ENCODE measurements at regions not wholly inside any gene's neighbourhood (a gene's known extent, or its start where the extent isn't known, plus 50 kb on each side); places are given as distances from the start of the nearest gene placed in this dataset.

DNA sequence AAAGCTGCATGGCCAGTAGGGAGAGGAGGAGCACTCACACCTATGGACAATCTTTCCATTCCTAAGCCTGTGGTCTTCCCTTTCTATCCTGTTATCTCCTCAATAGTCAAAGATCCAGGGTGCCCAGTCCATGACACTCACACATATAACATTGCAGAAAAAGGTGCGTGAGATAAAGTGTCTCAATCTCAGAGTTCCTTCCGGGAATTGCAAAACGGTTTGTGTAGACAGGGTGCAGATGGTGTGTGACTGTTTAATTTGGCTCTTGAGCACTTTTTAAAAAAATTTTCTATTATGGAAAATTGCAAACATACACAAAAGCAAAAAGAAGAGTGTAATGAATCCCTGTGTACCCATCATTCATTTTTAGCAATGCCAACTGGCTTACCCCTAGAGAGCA lies 1493.6 kb downstream of the AACS start:
- DNase-seq, result no peak

DNA sequence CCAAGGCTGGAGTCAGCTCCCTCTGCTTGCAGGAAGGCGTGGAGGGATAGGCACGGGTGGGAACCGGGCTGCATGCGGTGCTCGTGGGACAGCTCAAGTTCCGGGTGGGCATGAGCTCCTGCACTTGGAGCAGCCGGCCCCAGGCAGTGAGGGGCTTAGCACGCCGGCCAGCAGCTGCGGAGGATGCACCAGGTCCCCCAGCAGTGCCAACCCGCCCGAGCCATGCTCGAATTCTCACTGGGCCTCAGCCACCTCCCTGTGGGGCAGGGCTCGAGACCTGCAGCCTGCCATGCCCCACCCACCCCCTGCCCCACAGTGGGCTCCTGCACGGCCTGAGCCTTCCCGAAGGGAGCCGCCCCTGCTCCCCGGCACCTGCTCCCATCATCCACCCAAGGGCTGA lies 1501.8 kb downstream of the AACS start:
- DNase-seq, result no peak

DNA sequence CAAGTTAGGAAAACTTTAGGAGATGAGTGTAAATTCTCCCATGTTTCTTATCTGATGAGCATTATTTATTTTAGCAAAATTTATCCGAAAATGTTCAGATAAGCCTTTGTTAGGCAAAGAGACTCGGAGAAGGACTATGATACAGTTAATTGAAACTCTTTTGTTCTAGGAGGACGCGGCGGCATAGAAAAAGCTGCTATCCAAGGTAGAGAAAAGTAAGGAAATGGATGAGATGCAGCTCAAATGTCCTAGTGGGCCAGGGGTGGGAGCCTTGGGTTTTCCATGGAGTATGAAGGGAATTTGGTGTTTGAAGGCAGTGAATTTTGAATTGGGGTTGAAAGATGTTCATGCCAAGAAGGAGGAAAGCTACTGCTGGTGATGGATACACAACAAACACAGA lies 1504.5 kb downstream of the AACS start:
- no peak for DNase-seq

DNA sequence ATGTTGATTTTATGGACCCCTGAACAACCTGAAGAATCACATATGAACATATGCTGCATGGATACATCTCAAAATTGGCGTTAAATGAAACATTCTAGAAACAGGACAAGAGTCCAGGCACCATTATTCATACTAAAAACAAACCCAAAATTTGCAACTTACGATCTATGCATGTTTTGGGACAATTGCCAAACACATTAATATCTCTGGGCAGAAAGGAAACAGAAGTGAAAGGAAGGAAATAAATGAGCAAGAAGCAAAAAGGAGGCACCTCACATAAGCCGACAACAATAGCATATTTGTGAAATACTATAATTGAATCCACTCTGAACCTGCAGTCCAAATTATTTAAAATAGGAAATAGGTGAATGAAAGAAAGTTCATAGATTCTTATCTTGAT lies 1505.3 kb downstream of the AACS start:
- no peak for DNase-seq

DNA sequence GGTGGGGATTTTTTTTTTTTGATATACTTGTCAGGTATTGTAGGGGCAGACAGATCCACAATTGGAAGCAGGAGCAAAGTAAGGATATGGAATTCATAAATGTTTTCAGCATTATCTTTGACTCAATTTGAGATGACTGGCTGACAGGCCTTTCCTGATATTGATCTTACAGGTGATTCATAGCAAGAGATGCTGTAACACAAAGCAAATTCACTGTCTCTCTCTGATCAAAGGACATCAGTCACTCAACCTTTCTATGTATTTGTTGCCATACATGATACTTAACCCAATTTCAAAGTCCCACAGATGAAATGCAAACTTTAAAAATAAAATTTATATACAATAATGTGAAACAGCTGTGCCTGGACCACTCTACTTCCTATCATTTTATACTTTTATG lies 1506.9 kb downstream of the AACS start:
- no peak for DNase-seq

DNA sequence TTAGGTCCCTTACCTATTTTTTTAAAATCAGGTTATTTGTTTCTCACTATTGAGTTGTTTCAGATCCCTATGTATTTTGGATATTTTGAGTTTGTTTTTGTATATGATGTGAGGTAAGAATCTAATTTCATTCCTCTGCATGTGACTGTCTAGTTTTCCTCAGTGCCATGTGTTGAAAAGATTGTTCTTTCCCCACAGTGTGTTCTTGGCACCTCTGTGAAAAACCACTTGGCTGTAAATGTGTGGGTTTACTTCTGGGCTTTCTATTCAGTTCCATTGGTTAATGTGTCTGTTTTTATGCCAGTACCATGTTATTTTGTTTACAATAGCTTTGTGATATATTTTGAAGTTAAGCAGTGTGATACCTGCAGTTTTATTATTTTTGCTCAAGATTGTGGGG lies 1516.4 kb downstream of the AACS start:
- no peak for DNase-seq

DNA sequence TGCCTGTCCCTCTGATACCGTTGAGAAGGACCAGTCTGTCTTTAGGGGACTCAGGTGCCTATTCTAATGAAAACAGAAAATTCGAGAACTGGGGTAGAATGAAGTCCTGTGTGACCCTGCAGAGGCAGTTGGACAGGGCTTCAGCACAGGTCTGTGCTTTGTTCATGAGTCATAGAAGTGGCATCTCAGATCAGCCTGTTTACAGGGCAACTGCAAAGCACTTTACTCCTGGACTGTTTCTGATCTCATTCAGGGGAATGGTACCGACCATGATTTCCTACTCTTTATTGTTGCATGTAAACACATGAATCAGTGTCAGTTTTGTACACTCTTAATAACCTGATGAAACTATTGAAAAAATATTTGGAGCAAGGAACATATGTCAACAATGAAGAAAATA lies 1517.0 kb downstream of the AACS start:
- DNase-seq, result no peak

DNA sequence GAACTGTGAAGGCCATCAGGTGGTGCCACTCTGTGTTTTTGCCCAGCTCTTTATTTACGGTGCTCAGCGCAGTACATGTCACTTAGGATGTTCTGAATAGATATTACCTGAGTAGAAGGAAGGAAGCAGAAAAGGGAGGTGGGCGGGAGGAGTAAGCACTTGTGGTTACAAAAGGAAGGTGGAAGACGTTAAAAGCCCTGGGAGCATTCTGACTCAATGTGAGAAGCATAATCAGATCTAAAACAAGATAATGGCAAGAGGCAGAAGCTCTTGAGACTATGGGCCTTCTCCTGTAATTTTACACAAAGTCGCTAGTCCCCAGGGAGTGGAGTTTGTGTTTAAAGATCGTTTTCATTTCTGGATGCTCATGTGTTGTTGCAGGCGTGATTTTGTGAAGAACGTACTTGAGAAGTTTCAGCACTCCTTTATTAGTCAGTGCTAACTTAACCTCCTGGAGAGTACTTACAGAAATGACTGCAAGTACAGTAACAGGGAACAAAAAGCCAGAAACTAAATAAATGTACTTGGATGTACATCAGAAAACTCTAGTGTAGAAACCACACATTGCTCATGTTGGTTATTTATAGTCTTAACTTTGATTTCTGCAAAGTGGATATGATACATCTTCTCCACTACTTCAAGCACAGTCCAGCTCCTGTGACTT lies 1523.5 kb downstream of the AACS start:
- no peak for DNase-seq

DNA sequence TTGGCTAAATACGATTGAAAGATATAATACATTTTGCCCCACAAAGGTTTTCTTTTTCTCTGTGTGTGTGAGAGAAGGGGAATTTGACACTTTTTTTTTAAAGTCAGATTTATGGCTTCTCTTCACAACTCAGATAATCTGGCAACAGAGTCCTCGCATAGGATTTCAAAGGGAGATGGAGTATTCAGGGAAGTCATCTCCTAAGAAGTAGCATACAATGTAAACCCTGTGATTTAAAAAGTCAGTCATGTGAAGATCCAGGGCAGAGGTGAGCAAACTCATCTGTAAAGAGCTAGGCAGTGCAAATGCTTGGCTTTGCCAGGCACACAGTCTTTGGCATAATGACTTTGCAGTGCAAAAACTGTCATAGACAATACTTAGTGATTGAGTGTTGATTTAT lies 1526.3 kb downstream of the AACS start:
- no peak for DNase-seq

DNA sequence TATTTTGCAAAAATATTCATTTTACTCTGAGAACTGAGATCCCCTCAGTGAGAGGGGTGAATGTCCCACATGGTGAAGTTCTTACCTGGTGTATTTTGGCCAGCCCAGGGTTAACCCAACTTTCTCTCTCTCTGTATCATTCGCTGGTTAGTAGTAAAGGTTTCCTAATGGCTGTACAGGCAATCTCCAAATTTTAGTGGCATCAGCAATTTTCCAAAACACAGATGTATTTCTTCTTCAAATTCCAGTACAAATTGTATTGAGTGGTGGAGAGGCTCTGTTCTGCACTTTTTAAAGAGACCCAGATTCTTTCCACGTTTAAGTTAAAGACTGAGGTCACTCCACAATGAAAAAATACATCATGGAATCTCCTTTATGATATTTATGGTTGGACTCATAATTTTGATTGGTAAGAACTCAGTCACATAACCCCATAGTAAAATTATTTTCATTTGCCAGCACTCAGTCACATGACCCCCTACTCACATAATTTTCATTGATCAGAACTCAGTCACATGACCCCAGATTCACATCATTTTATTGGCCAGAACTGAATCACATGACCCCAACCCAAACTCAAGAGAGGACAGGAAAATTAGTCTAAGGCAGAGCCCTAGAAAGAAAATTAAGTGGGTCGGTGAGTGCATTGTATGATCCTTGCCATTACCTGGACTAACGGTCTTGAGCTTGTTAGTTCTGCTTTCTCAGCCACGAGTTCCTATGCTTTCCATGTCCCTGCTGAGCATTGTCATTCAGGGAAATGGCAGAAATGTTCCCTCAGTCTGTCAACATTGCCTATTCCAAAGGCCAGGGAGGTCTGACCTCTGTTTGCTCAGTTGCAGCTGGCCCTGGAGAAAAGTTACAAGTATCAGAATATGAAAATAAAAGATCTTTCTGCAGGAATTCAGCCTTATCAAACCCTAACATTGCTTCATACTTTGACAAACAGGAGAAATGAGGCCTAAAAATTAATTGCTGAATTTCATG lies 1536.2 kb downstream of the AACS start:
- no peak for DNase-seq

DNA sequence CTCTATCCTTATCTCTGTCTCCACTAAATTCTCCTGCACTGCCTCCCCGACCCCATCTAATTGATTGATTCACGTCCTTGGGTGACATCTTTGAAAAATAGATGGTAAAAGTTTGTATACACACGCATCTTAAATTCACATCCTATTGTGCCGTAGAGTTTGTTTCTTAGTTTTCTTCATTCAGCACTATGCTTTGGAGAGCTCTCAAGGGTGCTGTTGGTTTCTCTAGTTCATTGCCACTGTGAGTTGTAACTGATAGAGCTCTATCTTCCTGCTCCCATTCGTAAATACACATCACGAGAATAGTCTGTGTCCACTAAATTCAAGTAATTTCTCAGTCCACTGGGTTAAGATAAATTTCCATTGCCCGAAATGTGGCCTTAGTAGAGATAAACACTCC lies 1537.4 kb downstream of the AACS start:
- DNase-seq, result no peak

DNA sequence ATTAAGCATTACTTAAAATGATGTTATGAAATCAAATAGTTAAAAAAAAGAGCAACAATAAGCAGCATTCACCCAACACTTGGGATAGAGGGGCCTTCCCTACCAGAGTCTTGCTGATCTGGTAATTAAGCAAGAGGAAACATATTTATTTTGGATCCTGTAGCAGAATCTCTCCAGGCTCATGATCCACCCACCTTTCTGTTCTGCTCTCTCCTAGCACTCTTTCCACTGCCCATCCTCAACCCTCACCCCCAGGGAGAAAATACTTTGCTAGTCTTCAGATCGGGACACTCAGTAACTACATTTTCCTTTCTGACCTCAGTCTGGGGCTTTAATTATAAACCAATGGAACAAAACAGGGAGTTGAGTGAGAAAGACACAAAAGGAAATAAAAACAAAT lies 1541.9 kb downstream of the AACS start:
- no peak for DNase-seq

DNA sequence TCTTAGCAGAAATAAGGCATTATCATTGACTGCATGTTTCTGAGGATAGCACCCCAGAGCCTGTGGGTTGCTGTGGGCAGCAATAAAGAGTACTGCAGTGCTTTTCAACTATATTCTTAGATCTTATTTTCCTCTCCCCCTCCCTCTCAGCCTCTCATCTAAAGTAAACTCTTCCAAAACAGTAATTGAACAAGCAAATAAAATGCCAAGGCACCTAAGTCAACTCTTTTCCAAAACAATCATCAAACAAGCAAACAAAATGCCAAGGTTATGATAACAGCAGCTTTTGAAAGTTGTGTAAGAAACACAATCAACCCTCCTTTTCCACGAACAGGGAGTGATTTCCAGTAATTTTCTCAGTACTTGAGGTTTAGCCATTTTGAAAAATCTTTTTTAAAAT lies 1542.6 kb downstream of the AACS start:
- no peak for DNase-seq

DNA sequence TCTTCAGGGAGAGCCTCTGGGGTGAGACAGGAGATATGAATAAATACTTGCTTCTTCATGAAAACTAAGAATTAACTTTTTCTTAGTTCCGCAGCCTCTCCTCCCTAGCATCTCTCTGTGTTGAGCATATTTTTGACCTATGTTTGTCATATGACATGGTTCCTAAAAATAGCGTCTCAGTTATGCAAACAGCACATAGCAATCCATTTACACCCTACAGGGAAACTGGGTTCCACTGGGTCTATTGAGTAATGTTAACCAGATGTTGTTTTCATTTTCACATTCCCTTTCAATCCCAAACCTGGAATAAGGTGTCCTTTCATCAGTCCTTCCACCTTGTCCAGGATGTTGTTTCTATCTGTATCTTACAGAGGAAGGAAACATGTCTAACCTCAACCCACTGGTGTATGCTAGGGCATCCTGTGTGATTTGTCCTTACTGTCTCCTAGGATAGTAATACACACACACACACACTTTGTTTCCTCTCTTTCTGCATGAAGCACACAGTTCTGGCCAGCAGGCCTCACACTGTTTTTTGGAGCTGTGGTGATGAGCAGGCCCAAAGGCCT lies 1543.5 kb downstream of the AACS start:
- no peak for DNase-seq

DNA sequence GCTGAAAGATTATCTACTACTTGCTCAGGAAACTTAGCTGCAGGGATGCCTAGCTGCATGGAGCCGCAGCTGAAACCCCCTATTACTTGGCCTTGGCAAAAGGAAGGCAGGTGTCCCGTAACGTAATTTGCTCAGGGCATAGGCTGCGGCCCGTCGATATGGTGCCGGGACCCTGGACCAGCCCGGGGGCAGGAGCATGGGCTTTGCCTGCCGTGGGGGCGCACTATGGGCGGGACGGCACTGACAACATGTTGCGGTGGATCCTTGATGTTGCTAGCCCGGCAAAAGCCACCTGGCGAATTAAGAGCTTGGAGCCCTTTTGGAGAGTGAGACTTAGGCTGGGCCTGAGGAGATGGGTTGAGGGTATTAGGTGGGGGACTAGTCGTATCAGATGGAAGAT lies 1551.2 kb downstream of the AACS start:
- no peak for DNase-seq

DNA sequence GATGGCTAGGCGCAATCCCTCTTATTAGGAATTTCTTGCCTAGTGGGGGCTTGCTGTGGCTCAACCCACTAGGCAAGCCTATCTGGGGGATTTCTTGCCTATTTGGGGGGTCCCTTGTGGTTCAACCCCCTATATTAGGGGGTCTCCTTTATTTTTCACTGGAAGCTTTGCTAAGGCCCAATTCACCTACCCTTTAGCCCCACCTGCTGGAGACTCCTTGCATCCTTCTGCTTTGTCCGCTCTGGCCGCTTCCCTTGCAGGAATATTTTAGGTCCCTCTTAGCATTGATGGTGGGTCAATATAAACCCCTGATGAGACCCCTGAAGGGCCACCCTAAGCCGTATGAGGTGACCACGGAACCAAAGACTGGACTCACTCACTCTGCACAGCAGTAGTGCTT lies 1552.1 kb downstream of the AACS start:
- peak; percentile 8 for DNase-seq

DNA sequence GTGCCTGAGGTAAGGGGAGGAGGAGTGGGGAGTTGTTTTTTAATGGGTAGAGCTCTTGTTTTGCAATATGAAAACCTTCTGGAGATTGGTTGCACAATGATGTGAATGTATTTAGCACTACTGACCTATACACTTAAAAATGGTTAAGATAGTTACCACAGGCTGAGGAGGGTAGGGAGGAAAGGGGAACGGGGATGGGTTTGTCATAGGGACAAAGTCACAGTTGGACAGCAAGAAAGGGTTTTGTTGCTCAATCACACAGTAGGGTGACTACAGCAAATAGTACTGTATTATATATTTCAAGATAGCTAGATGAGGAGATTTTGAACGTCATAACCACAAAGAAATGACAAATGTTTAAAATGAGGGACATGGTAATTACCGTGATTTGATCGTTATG lies 1562.4 kb downstream of the AACS start:
- no peak for DNase-seq

DNA sequence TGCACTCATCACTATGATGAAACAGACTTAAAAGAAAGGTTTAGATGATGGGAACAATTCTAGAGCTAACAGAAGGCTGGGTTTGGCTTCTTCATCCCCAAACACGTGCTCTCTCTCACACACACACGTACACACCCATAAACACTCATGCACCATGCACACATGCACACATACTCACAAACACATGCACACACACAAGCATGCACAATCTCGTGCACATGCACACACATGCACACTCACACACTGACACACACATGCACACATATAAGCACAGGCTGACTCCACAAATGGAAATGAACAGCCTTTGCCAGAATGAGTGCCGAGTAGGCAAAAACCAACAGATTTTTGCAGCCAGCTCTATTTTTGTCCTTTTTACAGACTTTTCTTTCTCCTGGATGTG lies 1571.6 kb downstream of the AACS start:
- no peak for DNase-seq

DNA sequence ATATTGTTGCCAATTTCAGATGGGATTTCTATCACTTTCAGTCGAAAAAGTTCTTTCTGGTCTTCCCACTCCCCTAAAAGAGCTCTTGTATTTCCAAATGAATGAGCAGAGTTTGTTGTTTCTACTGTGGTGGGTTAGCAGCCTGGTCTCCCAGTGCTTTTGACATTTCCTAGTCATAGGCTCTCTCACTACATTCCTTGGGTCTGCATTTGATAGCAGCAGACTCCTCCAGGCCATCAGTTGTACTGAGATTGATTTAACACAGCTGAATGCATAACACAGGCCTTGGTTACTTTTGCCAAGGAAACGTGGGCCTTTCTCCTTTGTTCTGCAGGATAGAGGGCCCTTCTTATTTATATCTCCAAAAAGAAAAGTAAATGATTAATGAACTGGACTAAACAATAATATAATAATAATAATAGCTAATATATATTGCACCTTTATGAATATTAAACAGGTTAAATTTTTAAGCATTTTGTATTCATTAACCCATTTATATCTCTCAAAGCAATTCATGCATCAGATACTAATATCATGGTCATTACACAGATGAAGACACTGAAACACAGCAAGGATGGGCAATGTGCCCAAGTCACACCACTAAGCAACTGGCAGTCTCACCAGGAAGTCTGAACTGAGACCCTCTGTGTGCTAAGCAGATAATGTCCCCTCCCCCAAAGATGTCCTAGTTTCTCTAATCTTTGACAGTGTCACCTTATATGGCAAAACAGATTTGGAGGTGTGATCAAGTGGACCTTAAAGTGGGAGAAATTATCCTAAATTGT lies 1579.2 kb downstream of the AACS start:
- DNase-seq, result no peak

DNA sequence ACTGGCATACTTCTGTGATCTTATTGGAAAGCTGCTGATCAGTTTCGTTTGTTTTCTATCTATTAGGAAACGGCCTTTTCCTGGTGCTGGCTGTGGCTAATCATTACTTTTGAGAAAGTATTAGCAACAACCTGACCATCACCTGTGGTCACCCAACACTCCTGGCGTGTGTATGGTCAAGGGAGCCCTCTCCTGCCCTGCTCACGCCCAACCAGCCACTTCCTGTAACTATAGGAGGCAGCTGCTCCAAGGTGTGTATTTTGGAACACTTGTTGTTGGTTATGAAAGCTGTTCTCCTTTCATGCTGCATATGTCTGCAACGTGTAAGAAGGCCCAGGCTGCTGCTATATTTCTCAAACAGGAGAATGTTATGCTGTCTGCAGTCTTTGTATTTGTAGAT lies 1582.8 kb downstream of the AACS start:
- no peak for DNase-seq

DNA sequence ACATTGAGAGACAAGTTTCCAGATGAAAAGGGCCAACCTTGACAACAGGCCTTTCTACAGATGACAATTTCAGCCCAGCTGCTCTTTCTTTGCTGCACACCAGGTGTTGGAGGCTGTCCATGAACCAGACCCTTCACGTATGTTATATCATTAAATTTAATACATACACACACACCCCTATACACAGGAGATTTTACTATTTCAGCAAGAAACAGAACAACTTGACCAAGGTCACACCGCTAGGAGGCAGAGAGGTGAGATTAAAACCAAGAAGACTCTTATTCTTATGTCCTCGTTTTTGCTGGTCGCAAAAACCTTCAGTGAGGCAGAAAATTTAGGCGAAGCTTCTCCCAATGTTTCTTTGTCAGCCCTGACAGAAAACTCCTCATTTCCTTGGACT lies 1585.9 kb downstream of the AACS start:
- no peak for DNase-seq

DNA sequence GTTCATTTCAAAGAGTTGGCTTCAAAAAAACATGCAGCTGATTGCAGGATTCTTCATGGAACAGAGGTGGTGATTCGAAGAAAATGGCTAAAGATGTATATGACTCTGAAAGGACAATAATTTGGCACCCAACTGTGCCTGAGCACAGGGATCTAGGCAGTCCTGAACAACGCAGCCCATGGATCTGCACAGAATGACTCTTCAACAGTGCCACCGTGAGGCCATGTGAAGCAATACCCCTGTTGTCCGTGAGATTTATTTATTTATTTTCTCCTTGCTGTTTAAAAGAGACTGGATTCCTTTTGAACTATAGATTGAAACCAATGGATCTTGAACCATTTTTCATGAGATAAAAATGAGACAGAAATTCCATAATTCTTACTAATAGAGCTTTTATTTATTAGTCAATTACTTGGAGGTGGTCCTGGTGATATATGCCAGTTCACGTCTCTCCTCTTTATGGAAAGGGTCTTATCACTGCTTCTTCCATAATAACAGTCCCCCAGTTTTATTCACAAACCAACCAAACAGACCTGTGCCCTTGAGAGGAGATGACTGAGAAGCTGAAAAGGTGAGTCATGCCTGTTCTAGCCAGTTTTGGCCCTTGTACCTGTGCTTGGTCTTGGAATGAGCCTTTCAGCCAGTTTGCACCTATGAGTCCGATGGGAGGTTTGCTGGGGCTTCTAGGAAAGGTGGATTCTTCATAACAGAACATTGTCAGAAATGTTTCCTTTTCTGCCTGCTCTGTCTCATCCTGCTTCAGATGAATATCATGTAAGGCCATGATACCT lies 1598.3 kb downstream of the AACS start:
- DNase-seq, result peak; percentile 16

DNA sequence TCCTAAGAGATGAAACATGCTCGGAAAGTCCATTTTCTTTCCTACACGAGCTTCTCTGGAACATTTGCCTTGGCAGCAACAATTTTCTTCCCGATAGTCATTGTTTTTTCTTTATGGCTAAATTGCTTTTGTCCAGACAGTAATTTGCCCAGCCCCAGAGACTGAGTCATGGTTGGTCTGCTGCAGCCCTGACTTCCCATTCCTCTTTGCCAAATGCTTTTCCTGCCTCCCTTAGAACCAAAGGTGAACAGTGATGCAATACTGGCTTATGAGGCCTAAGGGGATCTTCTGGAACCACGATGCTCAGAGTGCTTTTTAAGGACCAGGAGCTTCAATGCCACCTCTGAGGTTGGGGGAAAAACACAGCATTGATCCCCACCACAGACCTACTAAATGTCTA lies 1599.6 kb upstream of the TMEM132C start:
- no peak for DNase-seq
